Cardiac fibroblast (primary cell): ENCODE measurements at regions not wholly inside any gene's neighbourhood (a gene's known extent, or its start where the extent isn't known, plus 50 kb on each side); places are given as distances from the start of the nearest gene placed in this dataset.
A peak's percentile ranks its signal among the peaks of the same experiment; 100 is the strongest.

ENCODE experiments used
- DNase-seq, 2 donors: peaks; one replicate each; pipeline versions ENCODE4 v3.0.0 to v3.0.0-alpha.2; 2010; ENCODE audit warnings: low read depth in 2 of 2
- H3K4me3 ChIP-seq, 2 donors: replicated peaks in 1 of 2; 1 replicate in 1 of 2; 2 replicates in 1 of 2; pipeline ENCODE4 v1.5.1; 2011; ENCODE audit warnings: low read depth in 2 of 2, low read length in 2 of 2, mild to moderate bottlenecking in 2 of 2, moderate library complexity in 1 of 2
- CTCF ChIP-seq: IDR thresholded peaks from one replicate; pipeline ENCODE4 v1.5.1; 2011; ENCODE audit warnings: low read depth, mild to moderate bottlenecking, low read length, inconsistent platforms

- TF ChIP-seq CTCF: no peak
- peak; percentile 65 to 81 for DNase-seq
- no peak overlapping the region for H3K4me3 ChIP-seq
Measured at GRCh38 chr6:126188279-126188909, 151.5 kb upstream of the CENPW start.

- no peak for DNase-seq
- TF ChIP-seq CTCF: no peak
- H3K4me3 ChIP-seq: no peak overlapping the region
Measured at GRCh38 chr6:126195625-126196236, 144.2 kb upstream of the CENPW start.

GRCh38 chr6:126198631-126199030 lies 141.3 kb upstream of the CENPW start:
- no peak for TF ChIP-seq CTCF

GRCh38 chr6:126199466-126199865 lies 140.4 kb upstream of the CENPW start:
- no peak overlapping the region for H3K4me3 ChIP-seq
- no peak for TF ChIP-seq CTCF
- no peak for DNase-seq

More at GRCh38 chr6:126198631-126199030, 141.3 kb upstream of the CENPW start:
- no peak overlapping the region for H3K4me3 ChIP-seq
- no peak for DNase-seq

- no peak overlapping the region for H3K4me3 ChIP-seq
- no peak for TF ChIP-seq CTCF
- no peak for DNase-seq
Measured at GRCh38 chr6:126202707-126203106, 137.2 kb upstream of the CENPW start.

GRCh38 chr6:126204126-126204525 lies 135.8 kb upstream of the CENPW start:
- no peak for DNase-seq
- H3K4me3 ChIP-seq: no peak overlapping the region
- no peak for TF ChIP-seq CTCF
